KBM-7 (cell line): ENCODE measurements at regions not wholly inside any gene's neighbourhood (a gene's known extent, or its start where the extent isn't known, plus 50 kb on each side); places are given as distances from the start of the nearest gene placed in this dataset.
A peak's percentile ranks its signal among the peaks of the same experiment; 100 is the strongest.

Experiments
- DNase-seq: peaks from one replicate; pipeline ENCODE4 v3.0.0-alpha.2; 2015
- in situ Hi-C: fragments of 300-500 bp; cut with MboI; formaldehyde crosslinking; loops from 2 replicates; pipeline ENCODE4 v1.14.3; 2020; ENCODE audit warnings: low sequenced_read_pairs, low pct_unique_long_range_greater_than_20kb, mixed read lengths

DNA sequence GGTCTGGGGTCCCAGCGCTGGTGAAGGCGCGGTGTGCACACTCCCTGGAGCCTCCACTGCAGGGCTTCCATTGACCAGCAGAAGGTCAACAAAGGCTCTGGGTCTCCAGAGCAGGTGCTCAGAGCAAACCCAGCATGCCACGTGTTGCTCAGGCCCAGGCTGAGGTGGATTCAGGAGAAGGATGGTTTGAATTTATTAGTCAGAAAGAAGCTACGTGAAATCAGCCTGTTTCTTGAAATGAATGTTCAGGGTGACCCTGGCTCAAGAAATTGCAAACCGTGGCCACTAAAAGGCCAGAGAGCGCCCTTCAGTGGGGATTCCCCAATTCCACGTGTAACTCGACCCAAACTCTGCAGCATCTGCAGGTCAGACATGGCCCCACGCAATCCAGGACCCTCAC, 82.7 kb upstream of the PFKP start:
- in situ Hi-C loops = no loop called here
- DNase-seq = no peak

DNA sequence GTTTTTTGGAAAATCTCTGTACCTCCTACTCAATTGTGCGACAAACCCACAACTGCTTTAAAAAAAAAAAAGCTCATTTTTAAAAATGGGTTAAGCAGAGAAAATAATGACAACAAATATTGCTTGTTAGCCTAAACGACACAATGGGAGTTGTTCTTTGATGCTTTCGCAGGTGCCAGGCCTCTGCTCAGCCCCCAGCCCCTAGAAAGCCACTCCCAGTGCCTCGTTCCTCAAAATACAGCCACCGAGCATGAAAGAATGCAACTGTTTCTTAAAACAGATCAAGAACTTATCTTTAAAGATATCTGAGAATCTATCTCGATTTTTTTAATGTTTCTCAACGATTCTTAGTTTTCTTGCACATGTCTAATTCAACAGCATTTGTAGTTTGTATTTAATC, 85.2 kb upstream of the PFKP start:
- no peak for DNase-seq
- in situ Hi-C loops = no loop called here

DNA sequence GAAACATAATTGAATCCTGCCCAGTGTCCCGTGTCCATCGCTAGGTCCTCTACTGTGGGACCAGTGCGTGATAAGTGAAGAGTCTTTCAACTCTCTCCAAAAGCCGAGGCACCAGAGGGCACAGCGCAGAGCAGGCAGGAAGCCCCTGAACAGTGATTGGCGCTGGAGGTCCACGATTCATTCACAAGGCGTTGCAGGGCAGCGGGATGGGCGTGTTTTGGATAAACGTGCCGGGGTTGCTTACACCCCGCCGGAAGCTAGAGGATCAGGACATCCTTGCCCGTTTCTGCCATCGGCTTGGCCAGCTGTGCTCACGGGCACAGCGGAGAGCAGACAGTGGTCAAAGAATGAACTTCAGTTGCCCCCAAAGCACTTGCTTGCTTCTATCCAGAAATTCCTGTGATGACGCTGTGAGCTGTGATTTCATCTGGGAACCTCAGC, 86.0 kb upstream of the PFKP start:
- in situ Hi-C loops = no loop called here
- DNase-seq = no peak

DNA sequence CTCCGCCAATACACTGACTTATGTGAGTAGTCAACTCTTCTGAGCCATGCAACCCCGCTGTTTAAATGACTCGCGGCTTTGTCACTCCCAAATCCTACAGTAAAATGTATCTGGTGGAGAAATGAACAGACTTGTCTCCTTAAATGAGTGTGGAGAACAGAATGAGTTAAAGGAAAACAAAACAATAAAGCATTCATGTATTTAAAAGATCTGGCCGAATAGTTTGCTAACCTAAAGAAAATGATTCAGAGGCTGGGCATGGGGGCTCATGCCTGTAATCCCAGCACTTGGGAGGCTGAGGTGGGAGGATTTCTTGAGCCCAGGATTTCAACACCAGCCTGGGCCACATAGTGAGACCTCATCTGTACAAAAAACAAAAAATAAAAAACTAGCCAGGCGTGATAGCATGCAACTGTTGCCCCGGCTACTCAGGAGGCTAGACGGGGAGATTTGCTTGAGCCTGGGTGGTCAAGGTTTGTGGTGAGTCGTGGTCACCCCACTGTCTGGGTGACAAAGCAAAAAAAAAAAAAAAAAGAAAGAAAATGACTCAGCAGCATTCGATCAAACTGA, 86.5 kb upstream of the PFKP start:
- no peak for DNase-seq
- in situ Hi-C loops = no loop called here

DNA sequence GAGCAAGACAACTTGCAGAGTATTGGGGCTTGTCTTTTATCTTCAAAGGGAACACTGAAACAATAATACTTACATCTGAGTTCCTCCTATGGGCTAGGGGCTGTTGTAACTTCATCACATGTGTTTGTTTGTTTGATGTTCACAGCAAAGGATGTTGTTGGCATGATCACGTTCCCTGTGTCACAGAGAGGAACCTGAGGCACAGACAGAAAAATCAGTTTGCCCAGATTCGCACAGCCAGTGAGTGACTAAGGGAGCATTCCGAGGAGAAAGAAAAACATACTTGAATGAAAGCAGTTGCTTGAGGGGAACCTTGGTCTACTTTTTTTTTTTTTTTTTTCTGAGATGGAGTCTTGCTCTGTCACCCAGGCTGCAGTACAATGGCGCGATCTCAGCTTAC, 87.2 kb upstream of the PFKP start:
- DNase-seq = no peak
- in situ Hi-C loops = no loop called here

DNA sequence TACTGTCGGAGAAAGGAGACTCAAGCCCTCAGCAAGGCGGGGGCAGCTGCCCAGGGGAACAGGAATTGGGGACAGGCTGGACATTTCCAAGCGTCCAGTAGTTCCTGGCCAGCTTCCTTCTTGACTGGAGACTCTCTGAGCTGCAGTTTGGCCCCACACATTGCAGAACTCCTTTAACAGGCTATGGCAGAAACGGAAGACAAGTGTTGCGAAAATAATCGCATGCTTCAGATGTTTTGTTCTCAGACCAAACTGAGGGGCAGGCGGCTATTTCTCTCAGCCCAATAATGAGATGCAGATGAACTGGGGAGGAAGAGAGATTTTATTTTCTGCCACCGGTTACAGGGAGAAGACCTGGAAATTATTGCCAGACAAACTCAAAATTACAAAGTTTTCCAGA, 88.0 kb upstream of the PFKP start:
- no peak for DNase-seq
- in situ Hi-C loops = no loop called here

DNA sequence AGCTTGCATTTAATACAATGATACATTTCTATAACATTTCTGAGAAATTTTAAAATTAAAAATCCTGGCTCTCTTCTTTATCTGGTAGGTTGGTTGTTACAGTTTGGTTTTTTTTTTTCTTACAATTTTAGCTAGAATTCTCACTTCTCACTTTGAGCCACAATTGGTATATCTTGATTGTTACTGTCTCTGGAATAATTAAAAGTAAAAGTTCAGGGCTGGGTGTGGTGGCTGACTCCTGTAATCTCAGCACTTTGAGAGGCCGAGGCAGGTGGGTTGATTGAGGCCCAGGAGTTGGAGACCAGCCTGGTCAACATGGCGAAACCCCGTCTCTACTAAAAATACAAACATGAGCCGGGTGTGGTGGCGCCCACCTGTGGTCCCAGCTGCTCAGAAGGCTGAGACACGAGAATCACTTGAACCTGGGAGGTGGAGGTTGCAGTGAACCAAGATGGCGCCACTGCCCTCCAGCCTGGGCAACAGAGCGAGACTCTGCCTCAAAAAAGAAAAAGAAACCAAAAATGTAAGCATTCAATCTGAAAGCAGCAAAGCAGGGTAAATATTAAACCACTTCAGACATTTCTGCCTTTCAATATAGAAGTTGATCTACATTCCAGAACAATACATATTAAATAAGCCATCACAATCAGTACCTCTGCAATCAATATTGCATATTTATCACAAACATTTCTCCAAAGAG, 88.6 kb upstream of the PFKP start:
- no peak for DNase-seq
- in situ Hi-C loops = no loop called here

DNA sequence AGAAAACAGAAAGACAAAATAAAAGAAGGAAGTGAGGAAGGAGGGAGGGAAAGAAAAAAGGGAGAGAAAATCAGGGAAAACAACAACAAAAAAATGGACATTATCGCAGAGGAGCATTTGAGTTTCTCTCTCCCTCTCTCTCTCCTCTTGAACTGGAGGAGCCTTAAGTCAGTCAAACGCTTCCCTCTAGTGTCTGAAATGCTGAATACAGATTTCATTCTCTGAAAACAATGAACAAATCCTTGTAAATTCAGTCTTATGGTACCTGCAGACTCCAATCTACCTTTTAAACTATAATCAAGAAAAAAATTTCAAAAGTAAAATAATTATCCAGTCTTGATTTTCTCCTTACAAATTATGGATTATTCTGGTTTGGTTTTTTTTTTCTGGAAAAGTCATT, 89.2 kb upstream of the PFKP start:
- in situ Hi-C loops = no loop called here
- peak; percentile 64 for DNase-seq

DNA sequence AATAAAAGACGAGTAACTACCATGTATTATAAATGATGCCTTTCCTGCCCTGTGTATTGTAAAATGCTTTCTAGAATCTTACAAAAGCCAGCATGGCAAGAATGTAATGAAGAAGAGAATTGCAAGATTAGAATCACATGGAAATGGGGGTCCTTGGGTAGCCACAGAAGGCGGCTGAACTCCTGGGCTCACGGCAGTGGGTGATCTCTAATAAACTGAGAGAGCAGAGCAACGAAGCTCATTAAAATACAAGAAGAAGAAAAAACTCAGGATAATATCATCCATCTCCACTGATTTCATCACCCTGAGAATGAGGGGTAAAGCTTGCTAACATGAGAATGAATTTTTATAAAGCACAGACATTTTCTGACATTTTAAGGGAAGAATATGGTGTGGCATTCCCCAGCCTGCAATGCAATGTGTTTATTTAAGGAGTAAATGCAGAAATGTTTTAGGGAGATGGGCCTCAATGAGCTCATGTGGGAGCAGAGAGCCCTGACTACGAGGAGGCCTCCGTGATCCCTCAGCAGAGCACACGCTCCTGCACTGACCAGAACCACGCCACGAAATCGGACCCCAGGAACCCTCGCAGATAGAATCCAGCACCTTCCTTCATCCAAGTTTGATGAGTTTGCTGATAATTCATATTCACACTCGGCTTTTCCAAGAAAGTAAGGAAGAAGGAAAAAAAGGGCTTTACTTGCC, 92.7 kb upstream of the PFKP start:
- DNase-seq = no peak
- in situ Hi-C loops = no loop called here

DNA sequence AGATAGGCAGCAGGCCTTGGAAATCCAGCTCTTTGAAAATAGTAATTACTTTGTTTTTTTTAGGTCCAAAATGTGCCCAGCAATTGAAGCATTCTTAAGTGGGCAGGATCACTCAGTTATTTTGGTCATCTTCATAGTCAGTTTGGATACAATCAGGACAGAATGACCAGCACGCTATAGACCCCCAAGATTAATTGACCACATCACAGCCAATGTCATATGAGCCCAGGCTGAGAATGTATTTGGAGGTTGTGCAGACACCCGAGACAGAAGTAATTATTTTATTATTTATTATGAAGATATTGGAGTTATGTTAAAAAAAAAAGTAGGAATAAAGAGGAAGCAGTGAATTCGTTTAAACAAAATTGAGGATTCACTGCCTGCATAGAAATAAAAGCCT, 93.3 kb upstream of the PFKP start:
- in situ Hi-C loops = no loop called here

DNA sequence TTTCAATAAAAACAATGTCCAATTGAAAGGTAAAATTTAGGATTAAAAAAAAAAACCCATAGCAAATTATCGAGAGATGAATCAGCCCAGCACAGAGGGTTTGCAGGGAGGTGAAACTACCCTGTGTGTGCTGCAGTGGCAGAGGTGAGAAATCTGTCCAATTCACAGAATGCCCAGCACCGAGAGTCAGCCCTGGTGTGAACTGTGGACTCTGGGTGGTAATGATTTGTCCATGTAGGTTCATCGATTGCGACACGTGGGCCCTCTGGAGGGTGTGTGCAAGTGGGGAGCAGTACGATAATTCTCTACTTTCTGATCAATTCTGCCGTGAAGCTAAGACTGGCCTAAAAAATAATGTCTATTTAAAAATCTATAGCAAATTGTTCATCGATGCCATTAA, 94.5 kb upstream of the PFKP start:
- in situ Hi-C loops = no loop called here
- no peak for DNase-seq

More for the DNA sequence above, 93.3 kb upstream of the PFKP start:
- DNase-seq = no peak

DNA sequence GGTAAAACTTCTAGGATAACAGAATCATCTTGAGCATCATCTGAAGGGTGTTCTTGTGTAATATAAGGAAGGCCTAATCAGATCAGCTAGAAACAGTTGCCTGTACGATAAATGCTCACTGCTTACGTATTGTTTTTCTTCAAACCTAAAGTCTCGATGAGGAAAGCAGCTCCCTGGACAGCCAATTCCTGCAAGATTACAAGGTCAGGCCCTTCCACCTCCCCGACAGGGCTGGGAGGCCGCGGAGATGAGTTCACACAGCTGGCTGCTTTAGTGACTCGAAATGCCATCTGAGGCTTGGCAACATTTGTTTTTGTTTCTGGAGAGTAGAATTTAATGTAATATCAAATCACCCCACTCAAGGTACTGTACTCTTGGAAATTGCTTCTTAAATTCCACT, 95.1 kb upstream of the PFKP start:
- in situ Hi-C loops = no loop called here

DNA sequence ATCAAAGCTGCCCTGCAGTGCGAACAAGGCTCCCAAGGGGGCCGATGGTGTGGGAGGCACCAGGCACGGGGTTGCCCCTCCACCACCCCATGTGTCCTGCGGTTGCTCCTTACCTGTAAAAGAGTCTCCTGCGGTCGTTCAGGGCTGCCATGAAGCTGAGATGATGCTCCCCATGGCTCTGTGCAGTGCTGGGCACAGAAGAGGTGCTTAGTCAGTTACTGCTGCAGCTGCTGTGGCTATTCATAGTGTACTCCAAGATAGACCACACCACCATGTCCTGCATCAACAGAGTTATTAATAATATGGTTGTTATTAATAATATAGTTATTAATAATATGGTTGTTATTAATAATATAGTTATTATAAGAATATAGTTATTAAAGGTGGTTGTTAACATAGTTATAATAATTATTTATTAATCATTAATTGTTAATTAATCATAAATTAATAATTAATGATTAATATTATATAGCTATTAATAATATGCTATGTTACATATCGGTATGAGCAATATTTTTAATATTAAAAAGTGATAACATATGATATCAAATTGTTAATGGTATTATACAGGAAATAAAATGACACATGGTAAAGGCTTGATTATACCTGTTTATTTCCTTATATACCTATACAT, 97.0 kb upstream of the PFKP start:
- DNase-seq = no peak
- in situ Hi-C loops = no loop called here

More for the DNA sequence above, 95.1 kb upstream of the PFKP start:
- no peak for DNase-seq

DNA sequence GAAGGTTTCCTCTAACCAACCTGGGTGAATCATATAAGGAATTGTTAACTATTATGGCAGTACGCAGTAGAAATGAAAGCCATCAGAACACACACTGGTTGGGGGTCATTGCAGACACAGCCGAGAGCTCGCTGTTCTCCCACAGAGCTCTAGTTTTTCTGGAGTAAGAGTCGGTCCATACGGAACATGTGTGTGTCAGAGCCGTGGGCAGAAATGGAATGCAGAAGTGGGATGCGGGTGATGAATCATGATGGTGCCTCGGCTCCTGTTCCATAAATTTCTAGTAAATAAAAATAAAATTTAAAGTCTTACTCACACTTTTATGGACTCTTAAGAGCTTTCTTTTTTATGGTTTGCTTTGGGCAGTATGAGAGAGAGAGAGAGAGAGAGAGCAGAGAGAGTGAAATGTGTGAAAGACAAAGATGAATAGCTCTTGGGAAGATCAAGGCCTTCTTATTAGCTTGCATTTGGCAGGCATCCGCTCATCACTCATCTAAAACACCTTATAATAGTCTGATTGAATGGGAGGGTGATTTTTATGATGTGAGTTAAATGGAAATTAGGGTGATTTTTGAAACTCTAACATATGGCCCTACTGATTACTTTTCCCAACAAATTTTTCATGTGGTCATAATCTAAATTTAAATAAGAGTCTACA, 98.8 kb upstream of the PFKP start:
- in situ Hi-C loops = no loop called here
- no peak for DNase-seq

DNA sequence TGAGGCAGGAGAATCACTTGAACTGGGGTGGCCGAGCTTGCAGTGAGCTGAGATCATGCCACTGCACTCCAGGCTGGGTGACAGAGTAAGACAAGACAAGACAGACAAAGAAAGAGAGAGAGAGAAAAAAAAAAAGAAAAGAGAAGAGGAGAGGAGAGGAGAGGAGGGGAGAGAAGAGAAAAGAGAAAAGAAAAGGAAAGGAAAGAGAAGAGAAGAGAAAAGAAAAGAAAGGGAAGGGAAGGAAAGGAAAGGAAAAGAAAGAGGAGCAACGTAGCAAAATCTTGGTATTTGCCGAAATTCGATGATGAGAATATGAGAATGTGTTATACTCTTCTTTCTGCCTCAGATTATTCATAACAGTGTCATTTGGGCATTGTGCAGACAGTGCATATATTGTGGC, 101.2 kb upstream of the PFKP start:
- no peak for DNase-seq
- in situ Hi-C loops = no loop called here

DNA sequence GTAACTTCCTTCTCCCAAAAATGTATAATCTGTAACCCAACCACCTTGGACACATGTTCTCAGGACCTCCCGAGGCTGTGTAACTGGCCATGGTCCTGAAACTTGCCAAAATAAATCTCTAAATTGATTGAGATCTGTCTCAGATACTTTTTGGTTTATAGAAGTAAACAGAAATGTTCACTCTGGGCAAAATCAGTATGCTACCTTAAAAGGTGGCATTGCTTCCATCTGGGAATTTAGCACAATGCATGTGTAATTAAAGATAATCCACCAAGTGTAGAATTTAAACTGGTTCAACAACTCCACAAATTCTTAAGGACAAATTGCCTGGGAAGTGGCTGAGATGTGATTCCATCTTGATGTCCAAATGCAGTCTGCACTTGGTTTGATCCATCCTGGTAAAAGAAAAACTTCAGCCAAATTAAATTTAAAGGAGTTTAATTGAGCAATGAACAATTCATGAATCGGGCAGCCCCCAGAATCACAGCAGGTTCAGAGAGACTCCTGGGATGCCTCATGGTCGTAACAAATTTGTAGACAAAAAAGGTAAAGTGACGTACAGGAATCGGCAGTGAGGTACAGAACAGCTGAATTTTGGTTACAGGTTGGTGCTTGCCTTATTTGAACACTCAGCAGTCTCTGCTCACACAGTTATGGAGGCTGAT, 102.6 kb upstream of the PFKP start:
- DNase-seq = peak; percentile 3
- in situ Hi-C loops = no loop called here

DNA sequence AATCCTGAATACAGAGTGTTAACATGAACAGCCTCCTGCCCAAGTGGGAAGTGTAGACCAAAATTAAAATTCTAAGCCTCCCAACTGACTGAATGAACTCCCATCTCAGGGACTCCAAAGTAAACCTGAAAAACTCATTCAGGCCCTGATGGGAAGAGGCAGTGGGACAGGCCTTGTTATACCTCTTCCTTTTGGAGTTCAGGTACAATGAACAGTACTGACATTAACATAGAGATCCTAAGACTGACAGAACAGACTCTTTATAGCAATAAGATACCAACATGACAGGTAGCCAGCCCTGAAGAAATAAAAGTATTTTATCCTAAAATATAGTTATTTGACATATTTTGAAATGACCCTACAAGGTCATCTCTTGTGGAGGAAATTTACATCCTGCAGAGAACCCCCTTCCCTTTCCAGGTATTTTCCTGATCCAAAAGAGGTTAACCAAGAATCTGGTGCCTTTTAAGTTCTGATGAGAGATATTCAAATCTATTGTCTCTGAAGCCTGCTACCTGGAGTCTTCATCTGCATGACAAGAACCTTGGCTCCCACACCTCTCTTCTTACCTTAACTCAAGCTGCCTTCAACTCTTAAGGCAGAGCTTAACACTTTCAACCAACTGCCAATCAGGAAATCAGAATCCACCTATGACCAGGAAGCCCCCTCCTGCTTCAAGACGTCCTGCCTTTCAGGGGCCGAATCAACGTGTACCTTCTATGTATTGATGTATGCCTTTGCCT, 103.3 kb upstream of the PFKP start:
- no peak for DNase-seq
- in situ Hi-C loops = no loop called here

DNA sequence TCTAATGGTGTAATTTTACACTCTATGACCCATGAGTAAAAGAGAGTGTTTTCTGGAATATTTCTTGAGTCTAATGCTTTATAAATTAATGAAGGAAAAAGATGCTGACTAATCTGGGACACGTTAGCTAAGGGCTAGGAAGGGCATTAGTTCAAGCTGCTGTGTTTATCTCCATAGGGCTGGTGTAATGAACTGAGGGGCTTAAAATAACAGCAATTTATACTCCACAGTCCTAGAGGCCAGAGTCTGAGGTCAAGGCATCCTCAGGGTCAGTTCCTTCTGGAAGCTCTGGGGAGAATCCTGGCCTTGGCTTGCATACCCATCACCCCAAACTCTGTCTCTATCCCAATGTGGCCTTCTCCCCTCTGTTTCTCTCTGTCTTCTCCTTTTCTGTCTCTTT, 105.2 kb upstream of the PFKP start:
- DNase-seq = no peak
- in situ Hi-C loops = no loop called here

DNA sequence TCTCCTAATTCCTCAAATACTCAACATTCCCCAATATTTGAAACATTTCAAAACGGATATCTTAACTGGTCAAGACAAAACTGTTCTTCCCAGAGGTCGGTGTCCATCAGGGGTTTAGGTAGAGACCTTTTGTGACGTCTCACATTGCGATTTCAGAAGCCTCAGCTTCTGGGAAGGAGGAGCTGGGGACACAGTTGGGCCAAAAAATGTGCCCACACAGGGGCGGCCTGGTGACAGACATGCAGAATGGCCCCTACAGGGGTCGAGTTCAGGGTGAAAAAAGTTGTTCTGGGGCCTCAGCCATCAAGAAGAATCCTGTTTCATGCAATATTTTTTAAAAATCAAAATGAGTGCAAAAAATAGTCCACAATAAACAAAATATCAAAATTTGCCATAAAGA, 108.7 kb upstream of the PFKP start:
- DNase-seq = no peak
- in situ Hi-C loops = no loop called here
